HG03378 (cell line): ENCODE measurements at regions not wholly inside any gene's neighbourhood (a gene's known extent, or its start where the extent isn't known, plus 50 kb on each side); places are given as distances from the start of the nearest gene placed in this dataset.
A peak's percentile ranks its signal among the peaks of the same experiment; 100 is the strongest.
"Not testable (repeated sequence)": the region's sequence is repeated elsewhere in the genome, so short reads cannot be mapped to it uniquely, and the experiment has no call there.

Source experiments
- ATAC-seq: cut with Tn5 transposase; IDR thresholded peaks from one replicate; pipeline ENCODE4 v1.9.1; 2021; ENCODE audit warnings: mild to moderate bottlenecking, moderate library complexity; ENCODE audit not compliant: unreplicated experiment

DNA sequence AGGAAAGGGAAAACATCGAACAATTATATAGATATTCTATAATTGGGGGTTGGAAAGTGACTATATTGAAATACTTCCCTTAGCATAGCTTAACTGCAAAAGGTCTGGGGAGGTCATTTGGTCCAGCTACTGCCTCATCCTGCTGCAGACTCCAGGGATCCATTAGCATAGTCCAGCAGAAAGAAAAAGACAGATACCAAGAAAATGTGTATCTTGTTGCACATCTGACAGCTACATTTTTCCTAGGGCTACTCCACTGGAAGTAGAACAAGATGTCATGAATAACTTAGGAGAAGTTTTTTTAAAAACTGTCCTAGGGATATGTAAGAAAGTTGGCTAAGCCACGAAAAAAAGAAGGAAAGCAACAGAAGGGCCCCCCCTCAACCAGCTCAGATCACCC is 92.9 kb upstream of the SLC30A5 start:
- no peak for ATAC-seq

DNA sequence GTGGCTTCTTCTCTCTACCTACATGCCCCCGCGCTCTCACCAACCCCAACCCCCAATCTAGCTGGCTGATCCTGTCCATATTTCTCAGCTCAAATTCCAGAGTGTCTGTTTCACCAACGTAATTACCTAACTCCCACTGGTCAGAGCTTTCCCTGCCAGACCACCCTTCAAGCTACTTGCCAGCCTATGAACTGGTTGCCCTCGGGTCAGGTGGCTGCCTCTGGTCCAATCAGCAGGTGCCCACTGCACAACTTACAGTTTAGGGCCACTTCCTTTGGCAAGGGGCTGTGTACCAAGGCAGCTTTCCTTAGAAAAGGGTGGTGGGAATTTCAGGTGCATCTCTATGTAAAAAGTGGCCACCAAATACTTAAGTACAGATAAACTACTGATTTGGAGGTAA is 92.2 kb upstream of the SLC30A5 start:
- no peak for ATAC-seq

DNA sequence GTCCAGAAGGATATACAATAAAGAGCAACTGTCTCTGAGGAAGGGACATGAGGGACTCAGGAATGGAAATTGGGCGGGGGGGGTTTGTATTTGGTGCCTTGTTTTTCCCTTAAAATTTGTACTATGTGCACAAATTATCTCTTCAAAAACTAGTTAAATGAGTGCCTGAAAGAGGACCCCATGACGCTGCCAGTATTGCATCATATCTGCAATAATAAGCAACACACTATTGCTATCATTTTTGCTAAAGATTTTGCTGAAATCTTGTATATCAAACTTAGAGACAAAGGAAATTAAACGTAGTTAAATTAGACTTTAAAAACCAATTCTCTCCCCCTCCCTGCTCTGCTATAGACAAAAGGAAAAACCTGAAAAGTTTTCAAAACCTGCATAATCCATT is 89.7 kb upstream of the SLC30A5 start:
- ATAC-seq, result no peak

DNA sequence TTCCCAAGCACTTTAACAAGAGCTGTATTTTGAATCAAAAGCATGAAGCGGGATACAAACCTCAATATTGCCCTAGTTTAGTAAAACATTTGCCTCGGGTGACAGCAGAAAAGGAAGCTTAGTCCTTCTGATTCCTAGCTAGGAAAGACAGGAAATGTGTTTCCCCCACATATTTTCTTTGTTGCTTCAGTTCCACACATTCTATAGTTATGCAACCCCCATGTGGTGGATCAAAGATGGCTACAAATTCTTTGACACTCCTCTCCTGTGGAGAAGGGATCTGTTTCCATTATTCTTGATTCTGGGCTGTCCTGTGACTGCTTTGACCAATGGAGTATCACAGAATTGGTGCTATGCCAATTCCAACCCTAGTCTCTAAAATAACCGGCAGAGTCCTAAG is 89.1 kb upstream of the SLC30A5 start:
- no peak for ATAC-seq

DNA sequence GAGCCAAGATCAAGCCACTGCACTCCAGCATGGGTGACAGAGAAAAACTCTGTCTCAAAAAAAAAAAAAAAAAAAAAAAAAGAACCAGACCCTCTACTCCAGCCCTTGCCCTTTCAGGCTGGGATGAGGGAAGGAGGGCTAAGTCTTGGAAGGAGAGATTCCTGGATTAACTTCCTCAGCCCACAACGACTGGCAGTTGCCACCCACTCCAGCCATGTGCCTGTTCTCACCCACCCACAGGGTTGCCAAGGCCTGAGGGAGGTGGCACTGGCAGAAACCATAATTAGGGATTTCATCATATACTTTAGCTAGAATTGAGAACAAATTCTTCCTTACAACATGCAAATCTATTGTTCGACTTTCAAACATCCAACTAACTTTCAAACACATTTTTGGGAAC is 87.8 kb upstream of the SLC30A5 start:
- ATAC-seq, result no peak

DNA sequence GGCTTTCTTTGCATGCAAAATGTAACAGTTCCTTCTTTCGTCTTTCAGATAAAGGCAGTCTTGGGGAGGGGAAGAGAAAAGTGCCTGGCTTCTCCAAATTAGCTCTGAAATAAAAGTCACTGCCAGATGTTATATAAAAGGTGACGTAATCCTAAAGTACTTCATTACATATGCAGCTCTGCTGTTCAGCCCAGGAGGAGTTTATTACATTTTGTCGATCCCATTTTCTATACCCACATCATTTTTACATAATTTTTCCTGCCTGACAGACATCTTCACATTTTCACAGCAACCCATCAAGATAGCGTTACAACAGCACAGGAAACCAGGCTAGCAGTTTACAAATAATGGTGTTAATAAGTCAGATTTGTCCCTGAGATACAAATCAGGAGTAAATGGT is 86.7 kb upstream of the SLC30A5 start:
- no peak for ATAC-seq

DNA sequence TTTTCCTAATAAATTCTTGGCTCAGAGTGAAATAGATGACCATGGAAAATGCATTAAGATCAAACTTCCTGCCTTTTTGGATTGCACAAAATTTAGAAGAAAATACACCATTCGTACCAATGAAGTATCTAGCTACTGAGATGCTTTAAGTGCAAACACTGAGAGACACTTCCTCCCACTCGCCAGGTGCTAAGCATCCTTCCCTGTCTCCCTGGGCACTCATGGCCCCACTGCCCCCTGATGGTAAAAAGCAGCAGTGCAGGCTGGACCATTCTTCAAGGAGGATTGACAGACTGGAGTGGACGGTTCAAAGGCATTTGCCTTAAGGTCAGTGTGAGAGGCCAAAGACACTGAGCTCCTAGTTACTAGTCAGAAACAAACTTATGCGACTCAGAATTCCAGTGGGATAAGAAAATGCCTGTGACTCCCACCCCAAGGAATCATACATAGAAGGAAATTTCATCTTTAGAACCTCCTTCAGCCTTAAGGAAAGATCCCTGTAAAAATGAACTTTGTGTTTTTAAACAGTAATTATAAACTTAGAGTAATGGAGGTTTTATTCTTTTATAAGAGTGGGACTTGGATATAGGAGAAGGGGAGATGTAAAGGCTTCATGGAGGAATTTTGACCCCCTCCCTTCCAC is 86.0 kb upstream of the SLC30A5 start:
- no peak for ATAC-seq

DNA sequence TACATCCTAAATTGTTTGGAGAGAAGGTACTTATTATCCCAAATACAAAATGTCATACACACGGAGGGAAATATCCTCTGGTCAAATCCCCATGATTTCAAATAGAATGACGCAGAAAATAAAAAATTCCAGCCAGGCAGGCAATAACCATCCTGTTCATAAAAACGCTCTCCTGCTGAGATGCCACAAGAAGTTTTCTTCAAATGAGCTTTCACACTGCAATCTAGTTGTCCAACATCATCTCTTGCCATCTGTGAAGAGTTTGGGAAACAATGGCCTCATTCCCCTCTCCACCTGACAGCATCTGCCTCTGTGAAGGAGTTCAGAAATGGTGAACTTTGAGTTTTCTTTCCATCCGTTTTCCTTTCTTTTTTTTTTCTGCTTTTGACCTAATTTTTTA is 83.3 kb upstream of the SLC30A5 start:
- no peak for ATAC-seq

DNA sequence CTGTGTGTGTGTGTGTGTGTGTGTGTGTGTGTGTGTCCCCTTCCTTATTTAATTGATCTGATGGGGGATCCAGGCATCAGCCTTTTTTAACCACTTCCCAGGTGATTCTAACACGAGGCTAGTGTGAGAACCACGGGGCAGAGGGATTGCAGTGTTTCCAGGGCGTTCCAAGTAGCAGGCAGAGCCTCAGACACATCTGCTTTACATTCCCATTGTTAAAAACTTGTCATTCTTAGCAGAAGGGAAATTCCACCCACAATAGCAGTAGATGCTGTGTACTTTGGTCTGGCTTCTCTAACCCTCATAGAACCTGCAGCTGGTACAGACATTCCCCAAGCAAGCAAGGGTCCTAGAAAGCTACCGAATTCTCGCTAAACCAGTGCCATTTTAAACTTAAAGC is 81.9 kb upstream of the SLC30A5 start:
- ATAC-seq, result no peak

DNA sequence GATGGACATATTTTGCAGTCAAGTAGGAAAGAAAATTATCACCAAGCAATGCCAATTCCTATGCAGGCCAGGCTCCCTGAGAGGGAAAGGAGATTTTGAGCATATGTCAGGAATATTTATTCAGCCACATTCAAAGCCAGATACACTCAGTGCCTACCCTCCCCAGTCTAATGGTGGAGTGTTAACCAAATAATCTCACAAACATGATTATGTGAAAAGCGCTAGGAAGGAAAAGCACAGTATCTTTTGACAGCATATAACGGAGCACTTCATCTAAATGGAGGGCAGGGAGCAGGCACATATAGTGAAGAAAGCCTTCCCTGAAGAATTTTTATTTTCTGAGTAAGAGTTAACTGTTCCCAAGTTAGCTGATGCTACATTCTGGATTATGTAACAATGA is 80.3 kb upstream of the SLC30A5 start:
- ATAC-seq, result no peak

DNA sequence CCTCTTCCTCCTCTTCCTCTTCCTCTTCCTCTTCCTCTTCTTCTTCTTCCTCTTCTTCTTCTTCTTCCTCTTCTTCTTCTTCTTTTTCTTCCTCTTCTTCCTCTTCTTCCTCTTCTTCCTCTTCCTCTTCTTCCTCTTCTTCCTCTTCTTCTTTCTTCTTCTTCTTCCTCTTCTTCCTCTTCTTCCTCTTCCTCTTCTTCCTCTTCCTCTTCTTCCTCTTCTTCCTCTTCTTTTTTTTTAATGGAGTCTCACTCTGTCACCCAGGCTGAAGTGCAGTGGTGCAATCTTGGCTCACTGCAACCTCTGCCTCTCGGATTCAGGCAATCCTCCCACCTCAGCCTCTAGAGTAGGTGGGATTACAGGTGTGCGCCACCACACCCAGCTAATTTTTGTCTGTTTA is 79.8 kb upstream of the SLC30A5 start:
- ATAC-seq, result not testable (repeated sequence)

DNA sequence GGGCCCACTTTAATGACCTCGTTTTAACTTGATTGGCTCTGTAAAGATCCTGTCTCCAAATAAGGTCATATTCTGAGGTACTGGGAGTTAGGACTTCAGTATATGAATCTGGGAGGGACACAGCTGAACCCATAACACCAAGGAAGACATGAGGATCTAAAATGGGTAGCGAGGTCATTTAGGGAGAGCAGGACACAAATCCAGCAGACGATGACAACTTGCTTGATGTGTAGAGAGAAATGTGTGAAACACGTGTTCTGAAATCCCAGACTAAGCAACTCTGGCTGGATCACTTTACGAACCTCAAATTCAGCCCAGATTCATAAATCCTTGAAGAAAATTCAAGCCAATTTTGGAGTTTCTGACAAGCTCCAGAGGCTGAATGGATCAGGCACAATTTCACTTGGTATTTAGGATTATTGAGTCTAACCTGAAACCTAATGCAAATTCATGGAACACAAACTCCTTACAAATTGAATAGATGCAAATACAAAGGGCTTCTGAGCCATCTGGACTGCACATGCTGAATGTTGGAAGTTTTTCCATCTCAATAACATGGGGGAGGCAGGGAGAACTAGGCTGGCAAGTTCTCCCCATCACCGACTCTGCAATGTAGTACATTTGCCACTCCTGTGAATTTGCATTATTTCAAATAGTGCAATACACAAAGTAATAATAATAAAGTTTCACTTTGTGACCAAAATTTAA is 74.0 kb upstream of the SLC30A5 start:
- no peak for ATAC-seq

DNA sequence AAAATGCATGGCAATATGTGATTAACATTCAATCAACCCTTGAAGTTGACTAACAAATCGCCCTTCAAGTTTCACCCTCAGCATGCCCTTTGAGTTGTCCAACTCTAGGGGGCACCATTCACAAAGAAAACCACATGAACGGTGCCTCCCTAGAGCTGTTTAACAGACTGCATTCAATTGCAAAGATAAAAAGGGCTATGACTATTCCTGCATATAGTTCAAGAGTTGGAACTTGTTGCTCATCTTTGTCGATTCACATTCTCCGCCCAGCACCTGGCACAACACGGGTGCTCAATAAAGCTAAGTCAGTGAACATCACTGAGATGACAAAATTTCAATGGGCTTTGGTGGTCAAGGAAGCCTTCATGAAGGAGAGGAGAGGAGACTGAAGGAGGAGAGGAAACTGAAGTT is 69.6 kb upstream of the SLC30A5 start:
- no peak for ATAC-seq

DNA sequence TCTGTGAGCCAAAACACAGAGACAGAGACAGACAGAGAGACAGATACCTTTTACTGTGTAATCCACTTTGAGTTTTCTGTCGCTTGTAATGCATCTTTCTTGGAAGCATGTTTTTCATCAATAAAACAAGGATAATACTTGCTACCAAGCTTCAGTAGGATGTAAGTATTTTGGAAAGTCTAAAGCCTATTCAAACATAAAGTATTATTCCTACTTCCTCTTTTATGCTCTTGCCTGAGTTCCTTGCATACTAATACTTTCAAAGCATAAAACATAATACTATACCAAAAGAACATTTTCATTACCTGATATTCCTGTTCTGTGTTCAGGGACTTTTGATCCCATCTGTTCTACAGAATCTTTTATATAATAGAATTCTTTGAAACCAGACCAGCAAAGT is 64.5 kb upstream of the SLC30A5 start:
- ATAC-seq, result no peak

DNA sequence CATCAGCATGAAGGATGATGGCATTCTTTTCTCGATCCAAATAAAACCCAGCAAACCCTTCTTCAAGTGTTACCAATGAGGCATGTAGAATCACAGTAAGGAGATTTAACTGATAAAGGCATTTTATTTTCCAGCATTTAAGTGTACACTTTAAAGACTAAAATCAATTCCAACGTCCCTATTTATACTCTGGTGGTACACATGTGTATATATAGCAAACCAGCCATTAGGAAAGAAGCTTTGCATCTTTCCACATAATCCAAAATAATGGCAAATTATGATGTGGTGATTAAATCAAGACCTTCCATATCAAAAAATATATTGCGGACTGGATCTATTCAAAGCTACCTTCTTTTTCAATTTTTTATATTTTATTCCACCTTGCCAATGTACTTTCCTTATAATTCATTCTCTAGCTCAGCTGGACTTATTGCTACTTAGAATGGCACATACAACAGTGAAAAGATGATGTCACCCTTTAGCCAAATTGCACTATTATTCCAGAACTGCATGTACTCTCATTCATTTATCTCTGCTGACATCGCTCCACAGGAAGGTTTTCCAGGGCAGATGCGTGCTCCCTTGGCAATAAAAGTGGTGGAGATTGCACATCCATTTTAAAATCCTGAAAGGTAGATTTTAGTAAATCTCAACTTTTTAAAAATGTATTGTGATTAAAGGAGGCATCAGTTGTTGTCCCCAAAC is 63.3 kb upstream of the SLC30A5 start:
- ATAC-seq, result no peak

DNA sequence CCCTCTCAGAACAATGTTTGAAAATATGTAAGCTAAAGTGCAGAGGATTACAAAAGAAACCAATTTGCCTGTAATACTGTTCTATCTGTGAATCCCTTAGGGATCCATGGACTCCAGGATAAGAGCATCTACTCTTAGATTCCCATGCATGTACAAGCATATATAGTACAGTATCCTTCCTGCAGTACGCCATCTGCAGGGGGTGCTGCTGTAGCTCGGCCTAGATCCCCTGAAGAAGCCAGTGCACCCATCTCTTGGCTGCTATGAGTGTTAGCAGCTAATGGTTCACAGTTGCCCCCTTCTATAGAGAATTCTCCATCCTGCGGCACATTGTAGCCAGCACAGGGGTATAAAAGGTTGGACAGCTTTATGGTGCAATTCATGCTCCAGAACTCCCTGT is 61.8 kb upstream of the SLC30A5 start:
- no peak for ATAC-seq

DNA sequence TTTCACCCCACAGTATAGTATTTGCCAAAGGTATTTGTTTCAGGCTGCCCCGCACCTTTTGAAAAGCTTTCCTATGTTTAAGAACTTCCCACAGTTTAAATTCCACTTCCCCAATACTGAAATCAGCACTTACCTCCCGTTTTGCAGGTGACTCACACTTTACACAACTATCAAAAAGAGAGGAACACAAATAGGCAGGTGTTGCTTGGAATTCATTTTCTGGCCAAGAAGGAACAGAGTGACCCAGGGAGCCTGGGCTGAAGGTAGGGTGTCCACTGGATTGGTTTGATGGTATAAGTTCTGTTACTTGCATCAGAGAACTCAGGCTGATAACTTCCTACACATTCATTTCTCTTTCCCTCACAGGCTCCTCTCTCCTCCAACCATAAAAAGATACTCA is 60.1 kb upstream of the SLC30A5 start:
- no peak for ATAC-seq

DNA sequence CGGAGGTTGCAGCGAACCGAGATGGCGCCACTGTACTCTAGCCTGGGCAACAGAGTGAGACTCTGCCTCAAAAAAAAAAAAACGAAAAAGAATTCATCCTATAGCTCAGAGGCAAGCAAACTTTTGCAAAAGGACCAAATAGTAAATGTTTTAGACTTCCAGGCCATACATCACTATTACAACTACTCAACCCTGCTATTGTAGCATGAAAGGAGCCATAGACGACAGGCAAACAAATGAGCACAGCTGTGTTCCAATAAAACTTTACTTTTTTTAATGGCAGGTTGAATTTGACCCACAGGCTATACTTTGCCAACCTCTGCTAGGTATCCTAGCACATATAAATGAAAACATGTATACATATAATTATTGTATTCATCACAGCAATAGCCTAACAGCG is 58.9 kb upstream of the SLC30A5 start:
- no peak for ATAC-seq

DNA sequence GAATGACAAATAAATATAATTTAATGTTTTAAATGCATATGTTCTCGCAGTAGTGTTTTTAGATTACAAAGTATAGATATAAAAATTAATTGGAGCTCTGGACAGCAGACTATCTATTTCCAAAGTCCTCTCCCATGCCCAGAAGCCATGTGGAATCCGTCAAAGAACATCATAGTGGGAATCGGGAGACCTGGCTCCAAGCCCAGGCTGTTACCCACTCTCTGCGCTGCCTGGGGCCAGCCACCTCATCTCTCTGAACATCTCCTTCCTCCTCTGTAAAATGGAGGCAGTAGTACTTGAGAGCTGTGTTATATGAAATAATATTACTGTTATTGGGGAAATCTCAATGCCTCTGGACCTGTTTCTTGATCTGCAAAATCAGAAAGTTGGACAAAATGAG is 58.1 kb upstream of the SLC30A5 start:
- no peak for ATAC-seq

DNA sequence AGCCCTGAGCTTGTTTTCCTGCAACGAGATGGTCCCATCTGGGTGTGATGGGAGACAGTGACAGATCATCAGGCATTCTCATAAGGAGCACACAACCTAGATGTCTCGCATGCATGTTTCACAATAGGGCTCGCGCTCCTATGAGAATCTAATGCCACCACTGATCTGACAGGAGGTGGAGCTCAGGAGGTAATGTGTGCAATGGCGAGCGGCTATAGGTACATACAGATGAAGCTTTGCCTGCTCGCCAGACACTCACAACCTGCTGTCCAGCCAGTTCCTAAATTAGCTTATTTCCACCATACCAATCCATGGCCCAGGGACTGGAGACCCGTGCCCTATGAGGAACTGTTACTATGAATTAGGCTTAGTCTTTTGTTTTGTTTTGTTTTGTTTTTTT is 55.3 kb upstream of the SLC30A5 start:
- no peak for ATAC-seq

DNA sequence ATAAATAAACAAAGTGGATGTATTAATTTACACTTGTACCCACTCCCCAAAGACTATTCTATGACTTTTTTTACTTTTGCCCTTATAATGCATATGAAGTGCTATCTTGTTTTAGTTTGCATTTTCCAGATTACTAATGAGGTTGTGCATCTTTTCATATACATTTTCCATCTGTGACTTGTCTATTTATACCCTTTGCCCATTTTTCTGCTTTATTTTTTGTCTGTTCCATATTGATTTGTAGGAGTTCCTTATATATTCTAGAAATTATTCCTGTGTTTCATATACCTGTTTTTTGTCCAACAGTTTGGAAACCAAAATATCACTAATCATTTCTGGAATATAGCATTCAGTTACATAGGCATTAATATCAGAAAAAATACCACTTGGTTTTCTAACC is 54.0 kb upstream of the SLC30A5 start:
- ATAC-seq, result no peak

DNA sequence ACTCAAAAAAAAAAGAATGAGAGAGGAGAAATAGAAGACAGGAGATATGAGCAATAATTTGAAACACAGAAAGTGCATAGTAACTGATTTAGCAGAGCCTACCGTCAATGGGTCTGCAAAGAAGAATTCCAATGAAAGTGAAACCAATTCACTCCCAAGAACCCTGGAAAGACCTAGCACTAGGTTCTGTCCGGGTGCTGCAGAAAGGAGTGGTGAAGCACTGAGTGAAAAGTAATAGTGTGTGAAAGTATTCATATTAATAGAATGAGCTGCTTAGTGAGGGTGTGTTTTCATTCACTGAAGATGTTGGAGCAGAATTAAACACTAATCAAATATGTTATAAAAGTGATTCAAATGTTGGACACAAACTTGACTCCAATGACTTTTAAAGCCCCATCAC is 51.3 kb upstream of the SLC30A5 start:
- peak; percentile 25 for ATAC-seq
